ENCODE measurements at regions not wholly inside any gene's neighbourhood (a gene's known extent, or its start where the extent isn't known, plus 50 kb on each side); places are given as distances from the start of the nearest gene placed in this dataset.

DNA sequence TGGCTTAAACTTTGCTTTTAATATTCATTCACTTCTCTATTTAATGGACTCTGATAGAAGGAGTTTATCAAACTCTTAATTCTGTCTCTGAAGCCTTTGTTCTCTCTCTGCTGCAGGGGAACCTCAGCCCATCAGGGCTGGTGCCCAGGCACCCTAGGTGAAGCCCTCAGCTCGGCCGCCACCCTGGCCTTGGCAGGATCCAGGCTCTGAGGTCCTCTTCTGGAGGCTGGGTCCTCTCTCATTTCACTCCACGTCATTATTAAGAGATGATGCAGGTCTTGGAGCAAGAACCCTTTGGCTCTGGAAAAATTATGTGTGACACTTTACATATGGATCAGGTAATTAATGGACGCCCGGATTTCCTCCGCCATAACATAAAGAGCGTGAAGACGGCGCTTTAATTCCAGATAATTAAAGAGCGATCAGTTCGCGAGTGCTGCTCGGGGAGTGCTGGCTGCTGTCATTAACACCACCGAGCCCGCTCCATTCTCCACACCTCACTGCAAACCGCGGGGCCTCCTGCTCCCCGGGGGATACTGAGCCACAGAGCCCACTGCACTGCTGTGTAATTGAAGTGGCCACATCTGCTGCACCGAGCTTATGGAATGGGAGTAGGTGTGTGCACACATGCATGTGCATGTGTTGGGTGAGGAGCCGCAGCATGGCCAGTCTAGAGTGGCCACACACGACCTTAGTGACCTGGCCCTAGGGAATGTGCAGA lies 259.4 kb upstream of the TNRC6C start:
- H3K4me3 Mint-ChIP-seq, result no peak overlapping the region
- no peak overlapping the region for H3K4me3 ChIP-seq (ENCODE audit: low read depth, low read length)
- H3K27ac ChIP-seq (ENCODE audit: insufficient read depth, low read length, poor library complexity, severe bottlenecking), result no peak overlapping the region
- no peaks in the 10 kb centered on the region for H3K36me3 ChIP-seq (ENCODE audit: control insufficient read depth, insufficient read depth, low read length)
- H3K9me3 Mint-ChIP-seq, result peaks cover 3 to 26% (median 17%) of the 10 kb centered on the region in 7 donors
- DNase-seq (no peak), ATAC-seq (ENCODE audit: low read depth in 2 of 2) (no peak)
- H3K4me1 ChIP-seq (ENCODE audit: control insufficient read depth, insufficient read depth, low read length, poor library complexity, severe bottlenecking), result no peaks in the 10 kb centered on the region
- peaks cover 27% of the 10 kb centered on the region for H3K27me3 Mint-ChIP-seq
- H3K27ac Mint-ChIP-seq, result no peak overlapping the region
- H3K27me3 ChIP-seq (ENCODE audit: control insufficient read depth, insufficient read depth, low read length), result peaks cover 8% of the 10 kb centered on the region
- H3K36me3 Mint-ChIP-seq, result no peaks in the 10 kb centered on the region
- peaks cover 0 to 14% (median 1%) of the 10 kb centered on the region in 4 donors for H3K4me1 Mint-ChIP-seq
- H3K9me3 ChIP-seq (ENCODE audit: control insufficient read depth in 2 of 2, low read length in 2 of 2), result peaks cover 15 to 16% of the 10 kb centered on the region in 2 experiments

GRCh38 chr17:77700165-77700881 lies 258.2 kb upstream of the TNRC6C start:
- Histone ChIP-seq H3K27ac (ENCODE audit: insufficient read depth, low read length, poor library complexity, severe bottlenecking) (no peak overlapping the region), H3K27me3 (ENCODE audit: control insufficient read depth, insufficient read depth, low read length) (peaks cover 8% of the 10 kb centered on the region), H3K4me1 (ENCODE audit: control insufficient read depth, insufficient read depth, low read length, poor library complexity, severe bottlenecking) (no peaks in the 10 kb centered on the region), H3K36me3 (ENCODE audit: control insufficient read depth, insufficient read depth, low read length) (no peaks in the 10 kb centered on the region), H3K4me3 (ENCODE audit: low read depth, low read length) (no peak overlapping the region), H3K9me3 (ENCODE audit: control insufficient read depth in 2 of 2, low read length in 2 of 2) (peaks cover 27% of the 10 kb centered on the region in 2 experiments)
- H3K9me3 Mint-ChIP-seq, result peaks cover 3 to 35% (median 16%) of the 10 kb centered on the region in 7 donors
- DNase-seq (no peak), ATAC-seq (ENCODE audit: low read depth in 2 of 2) (no peak)
- H3K4me1 Mint-ChIP-seq, result peaks cover 0 to 13% (median 1%) of the 10 kb centered on the region in 4 donors
- H3K36me3 Mint-ChIP-seq, result no peaks in the 10 kb centered on the region
- H3K27ac Mint-ChIP-seq, result peak overlapping the region in 1 of 3 donors; percentile 36
- H3K4me3 Mint-ChIP-seq, result no peak overlapping the region
- peaks cover 27% of the 10 kb centered on the region for H3K27me3 Mint-ChIP-seq

- Histone ChIP-seq H3K9me3 (ENCODE audit: control insufficient read depth in 2 of 2, low read length in 2 of 2) (peaks cover 27 to 28% of the 10 kb centered on the region in 2 experiments), H3K4me3 (ENCODE audit: low read depth, low read length) (no peak overlapping the region), H3K27ac (ENCODE audit: insufficient read depth, low read length, poor library complexity, severe bottlenecking) (no peak overlapping the region), H3K27me3 (ENCODE audit: control insufficient read depth, insufficient read depth, low read length) (peaks cover 8% of the 10 kb centered on the region), H3K36me3 (ENCODE audit: control insufficient read depth, insufficient read depth, low read length) (no peaks in the 10 kb centered on the region), H3K4me1 (ENCODE audit: control insufficient read depth, insufficient read depth, low read length, poor library complexity, severe bottlenecking) (no peaks in the 10 kb centered on the region)
- ATAC-seq (ENCODE audit: low read depth in 2 of 2), result no peak
- H3K27ac Mint-ChIP-seq, result no peak overlapping the region
- H3K27me3 Mint-ChIP-seq, result peaks cover 12% of the 10 kb centered on the region
- no peak for DNase-seq
- H3K4me3 Mint-ChIP-seq, result no peak overlapping the region
- peaks cover 3 to 40% (median 16%) of the 10 kb centered on the region in 7 donors for H3K9me3 Mint-ChIP-seq
- H3K36me3 Mint-ChIP-seq, result no peaks in the 10 kb centered on the region
- peaks cover 0 to 7% (median 0%) of the 10 kb centered on the region in 4 donors for H3K4me1 Mint-ChIP-seq
These were observed 256.5 kb upstream of the TNRC6C start for GRCh38 chr17:77701996-77702395.

DNA sequence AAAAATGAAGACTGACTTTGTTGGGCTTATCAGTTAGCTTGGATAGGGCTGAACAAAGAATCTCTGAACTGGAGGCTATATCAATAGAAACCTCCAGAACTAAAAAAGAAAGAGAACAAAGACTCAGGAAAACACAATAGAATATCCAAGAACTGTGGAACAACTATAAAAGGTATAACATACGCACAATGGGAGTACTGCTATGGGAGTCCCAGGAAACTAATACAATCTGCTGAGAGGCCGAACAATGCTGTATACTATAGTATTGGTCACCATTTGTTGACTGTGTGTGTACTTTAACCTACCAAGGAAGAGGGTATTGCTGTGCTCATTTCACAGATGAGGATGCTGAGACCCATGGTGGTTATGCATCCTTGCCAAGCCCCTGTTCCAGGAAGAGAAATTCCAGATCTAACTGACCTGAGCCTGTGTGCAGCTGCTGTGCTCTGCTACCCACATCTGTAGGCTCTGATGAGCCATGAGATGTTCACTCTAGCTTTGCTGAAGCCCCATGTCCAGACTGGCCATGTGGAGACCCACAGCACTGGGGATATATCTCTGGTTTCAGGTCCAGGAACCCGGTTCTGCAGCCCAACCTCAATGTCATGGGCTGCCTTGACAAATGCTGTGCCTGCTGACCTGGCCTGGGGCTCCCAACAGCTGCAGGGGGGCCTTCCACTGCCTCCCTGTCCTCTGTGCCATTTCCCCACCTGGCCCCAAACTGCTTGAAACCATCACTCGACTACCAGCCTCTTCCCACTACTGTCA lies 254.3 kb upstream of the TNRC6C start:
- no peak overlapping the region for H3K4me3 Mint-ChIP-seq
- Histone ChIP-seq H3K27ac (ENCODE audit: insufficient read depth, low read length, poor library complexity, severe bottlenecking) (no peak overlapping the region), H3K4me3 (ENCODE audit: low read depth, low read length) (no peak overlapping the region), H3K36me3 (ENCODE audit: control insufficient read depth, insufficient read depth, low read length) (no peaks in the 10 kb centered on the region), H3K9me3 (ENCODE audit: control insufficient read depth in 2 of 2, low read length in 2 of 2) (peaks cover 27 to 28% of the 10 kb centered on the region in 2 experiments), H3K27me3 (ENCODE audit: control insufficient read depth, insufficient read depth, low read length) (peaks cover 8% of the 10 kb centered on the region), H3K4me1 (ENCODE audit: control insufficient read depth, insufficient read depth, low read length, poor library complexity, severe bottlenecking) (no peaks in the 10 kb centered on the region)
- ATAC-seq (ENCODE audit: low read depth in 2 of 2) (no peak), DNase-seq (no peak)
- H3K36me3 Mint-ChIP-seq, result no peaks in the 10 kb centered on the region
- no peak overlapping the region for H3K27ac Mint-ChIP-seq
- H3K9me3 Mint-ChIP-seq, result peaks cover 3 to 40% (median 16%) of the 10 kb centered on the region in 7 donors
- peaks cover 0 to 5% (median 0%) of the 10 kb centered on the region in 4 donors for H3K4me1 Mint-ChIP-seq
- peaks cover 14% of the 10 kb centered on the region for H3K27me3 Mint-ChIP-seq

DNA sequence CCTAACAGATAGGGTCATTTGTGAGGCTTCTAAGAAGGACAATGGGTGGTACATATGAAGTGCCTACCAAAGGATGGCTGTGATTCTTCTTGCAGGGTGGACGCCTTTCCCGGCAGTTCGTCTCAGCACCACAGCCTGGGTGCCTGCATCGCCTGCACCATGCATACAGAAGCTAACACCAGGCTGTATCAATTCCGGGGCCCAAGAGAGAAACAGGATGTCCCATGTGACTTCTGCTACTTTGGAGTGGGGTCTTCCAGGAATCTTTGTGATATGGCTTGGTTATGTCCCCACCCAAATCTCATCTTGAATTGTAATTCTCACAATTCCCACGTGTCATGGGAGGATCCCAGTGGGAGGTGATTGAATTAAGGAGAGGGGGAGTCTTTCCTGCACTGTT lies 251.6 kb upstream of the TNRC6C start:
- no peak overlapping the region for H3K27ac Mint-ChIP-seq
- Histone ChIP-seq H3K27ac (ENCODE audit: insufficient read depth, low read length, poor library complexity, severe bottlenecking) (no peak overlapping the region), H3K27me3 (ENCODE audit: control insufficient read depth, insufficient read depth, low read length) (peaks cover 5% of the 10 kb centered on the region), H3K9me3 (ENCODE audit: control insufficient read depth in 2 of 2, low read length in 2 of 2) (peaks cover 26 to 27% of the 10 kb centered on the region in 2 experiments), H3K4me1 (ENCODE audit: control insufficient read depth, insufficient read depth, low read length, poor library complexity, severe bottlenecking) (no peaks in the 10 kb centered on the region), H3K4me3 (ENCODE audit: low read depth, low read length) (no peak overlapping the region), H3K36me3 (ENCODE audit: control insufficient read depth, insufficient read depth, low read length) (no peaks in the 10 kb centered on the region)
- ATAC-seq (ENCODE audit: low read depth in 2 of 2) (no peak), DNase-seq (no peak)
- no peaks in the 10 kb centered on the region for H3K36me3 Mint-ChIP-seq
- H3K9me3 Mint-ChIP-seq, result peaks cover 3 to 35% (median 16%) of the 10 kb centered on the region in 7 donors
- H3K4me1 Mint-ChIP-seq, result peaks cover 0 to 5% (median 0%) of the 10 kb centered on the region in 4 donors
- H3K27me3 Mint-ChIP-seq, result peaks cover 22% of the 10 kb centered on the region
- no peak overlapping the region for H3K4me3 Mint-ChIP-seq

GRCh38 chr17:77707546-77707945 lies 251.0 kb upstream of the TNRC6C start:
- peaks cover 21 to 22% of the 10 kb centered on the region in 2 experiments for H3K9me3 ChIP-seq (ENCODE audit: control insufficient read depth in 2 of 2, low read length in 2 of 2)
- H3K27ac ChIP-seq (ENCODE audit: insufficient read depth, low read length, poor library complexity, severe bottlenecking), result no peak overlapping the region
- H3K4me1 ChIP-seq (ENCODE audit: control insufficient read depth, insufficient read depth, low read length, poor library complexity, severe bottlenecking), result no peaks in the 10 kb centered on the region
- H3K4me1 Mint-ChIP-seq, result peaks cover 0 to under 1% (median 0%) of the 10 kb centered on the region in 4 donors
- peaks cover 26% of the 10 kb centered on the region for H3K27me3 Mint-ChIP-seq
- H3K36me3 ChIP-seq (ENCODE audit: control insufficient read depth, insufficient read depth, low read length), result no peaks in the 10 kb centered on the region
- H3K27ac Mint-ChIP-seq, result no peak overlapping the region
- peaks cover 5% of the 10 kb centered on the region for H3K27me3 ChIP-seq (ENCODE audit: control insufficient read depth, insufficient read depth, low read length)
- H3K9me3 Mint-ChIP-seq, result peaks cover under 1 to 29% (median 12%) of the 10 kb centered on the region in 7 donors
- no peak overlapping the region for H3K4me3 ChIP-seq (ENCODE audit: low read depth, low read length)
- ATAC-seq (ENCODE audit: low read depth in 2 of 2), result no peak
- H3K36me3 Mint-ChIP-seq, result no peaks in the 10 kb centered on the region
- no peak overlapping the region for H3K4me3 Mint-ChIP-seq
- DNase-seq, result no peak

- DNase-seq (no peak), ATAC-seq (ENCODE audit: low read depth in 2 of 2) (no peak)
- Histone ChIP-seq H3K36me3 (ENCODE audit: control insufficient read depth, insufficient read depth, low read length) (no peaks in the 10 kb centered on the region), H3K27ac (ENCODE audit: insufficient read depth, low read length, poor library complexity, severe bottlenecking) (no peak overlapping the region), H3K4me3 (ENCODE audit: low read depth, low read length) (no peak overlapping the region), H3K4me1 (ENCODE audit: control insufficient read depth, insufficient read depth, low read length, poor library complexity, severe bottlenecking) (no peaks in the 10 kb centered on the region), H3K27me3 (ENCODE audit: control insufficient read depth, insufficient read depth, low read length) (peaks cover 5% of the 10 kb centered on the region), H3K9me3 (ENCODE audit: control insufficient read depth in 2 of 2, low read length in 2 of 2) (peaks cover 20 to 21% of the 10 kb centered on the region in 2 experiments)
- Mint-ChIP-seq H3K27me3 (peaks cover 25% of the 10 kb centered on the region), H3K9me3 (peaks cover 0 to 27% (median 9%) of the 10 kb centered on the region in 7 donors), H3K4me3 (no peak overlapping the region), H3K27ac (no peak overlapping the region), H3K36me3 (no peaks in the 10 kb centered on the region), H3K4me1 (no peaks in the 10 kb centered on the region)
These were observed 250.5 kb upstream of the TNRC6C start for GRCh38 chr17:77708049-77708448.
